HG02588 (cell line): ENCODE measurements at regions not wholly inside any gene's neighbourhood (a gene's known extent, or its start where the extent isn't known, plus 50 kb on each side); places are given as distances from the start of the nearest gene placed in this dataset.

Experiments
- ATAC-seq: cut with Tn5 transposase; IDR thresholded peaks from one replicate; pipeline ENCODE4 v1.9.1; 2021; ENCODE audit warnings: mild to moderate bottlenecking, moderate library complexity; ENCODE audit not compliant: unreplicated experiment

DNA sequence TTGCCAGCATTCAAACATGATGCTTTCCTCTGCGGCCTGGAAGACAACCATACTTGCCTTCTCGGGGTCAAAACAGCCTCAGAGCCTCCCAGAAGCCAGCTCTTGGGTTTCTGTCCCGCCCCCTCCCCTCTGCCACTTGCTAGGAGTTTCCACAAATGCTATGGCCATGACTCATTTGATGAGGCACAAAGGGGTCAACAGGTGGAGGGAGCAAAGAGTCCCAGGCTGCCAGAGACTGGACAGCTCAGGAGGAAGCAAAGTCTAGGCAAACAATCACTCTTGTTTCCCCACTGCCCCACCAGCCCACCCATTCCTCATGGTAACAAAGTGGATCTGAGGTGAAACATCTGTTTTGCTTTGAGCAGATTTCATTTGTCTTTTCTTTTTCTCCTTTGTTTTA, 551.1 kb downstream of the TNS1 start:
- ATAC-seq = no peak

DNA sequence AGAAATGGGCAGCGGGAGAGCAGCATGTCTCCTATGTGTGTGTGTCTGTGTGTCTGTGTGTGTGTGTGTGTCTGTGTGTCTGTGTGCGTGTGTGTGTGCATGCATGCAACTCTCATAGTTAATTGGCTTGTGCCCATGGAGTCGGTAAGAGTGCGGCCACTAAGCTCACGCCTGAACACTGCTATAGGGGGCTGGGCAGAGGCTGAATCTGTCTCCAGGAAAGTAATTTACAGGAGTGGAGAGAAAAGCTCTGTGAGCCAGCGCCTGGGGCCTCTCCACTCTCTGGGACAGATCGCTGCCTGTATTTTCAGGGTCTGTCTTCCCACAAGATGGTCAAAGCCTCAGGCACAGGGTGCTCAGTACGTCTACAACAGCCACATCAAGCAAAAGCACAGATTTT, 553.4 kb downstream of the TNS1 start:
- no peak for ATAC-seq

DNA sequence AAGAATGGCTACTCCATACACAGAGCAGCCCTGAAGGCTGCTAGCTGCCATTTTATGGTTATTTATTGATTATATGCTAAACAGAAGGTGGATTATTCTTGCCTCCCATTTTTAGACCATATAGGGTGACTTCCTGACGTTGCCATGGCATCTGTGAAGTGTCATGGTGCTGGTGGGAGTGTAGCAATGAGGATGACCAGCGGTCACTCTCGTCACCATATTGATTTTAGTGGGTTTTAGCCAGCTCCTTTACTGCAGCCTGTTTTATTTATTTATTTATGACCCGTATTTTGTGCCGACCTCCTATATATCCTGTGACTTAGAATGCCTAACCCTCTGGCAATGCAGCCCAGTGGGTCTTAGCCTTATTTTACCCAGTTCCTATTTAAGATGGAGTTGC, 553.9 kb downstream of the TNS1 start:
- ATAC-seq = no peak

DNA sequence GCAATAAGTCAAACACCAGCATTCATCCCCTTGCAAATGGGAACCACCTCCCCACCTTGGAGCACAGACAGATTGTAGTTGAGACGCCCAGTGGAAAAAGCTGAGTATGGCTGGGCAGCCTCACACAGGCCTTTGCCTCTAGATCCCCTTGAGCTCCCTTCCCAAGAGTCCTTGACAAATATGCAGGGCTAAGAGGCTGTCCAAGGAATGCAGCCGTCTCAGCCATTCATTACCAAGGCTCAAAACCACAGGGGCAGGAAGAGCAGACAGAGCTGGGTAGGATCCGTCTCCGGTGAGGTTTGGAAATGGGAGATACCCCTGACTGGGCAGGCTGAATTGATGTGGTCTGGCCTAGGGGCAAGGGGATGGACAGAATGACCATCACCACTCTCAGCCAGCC, 557.1 kb downstream of the TNS1 start:
- ATAC-seq = no peak

DNA sequence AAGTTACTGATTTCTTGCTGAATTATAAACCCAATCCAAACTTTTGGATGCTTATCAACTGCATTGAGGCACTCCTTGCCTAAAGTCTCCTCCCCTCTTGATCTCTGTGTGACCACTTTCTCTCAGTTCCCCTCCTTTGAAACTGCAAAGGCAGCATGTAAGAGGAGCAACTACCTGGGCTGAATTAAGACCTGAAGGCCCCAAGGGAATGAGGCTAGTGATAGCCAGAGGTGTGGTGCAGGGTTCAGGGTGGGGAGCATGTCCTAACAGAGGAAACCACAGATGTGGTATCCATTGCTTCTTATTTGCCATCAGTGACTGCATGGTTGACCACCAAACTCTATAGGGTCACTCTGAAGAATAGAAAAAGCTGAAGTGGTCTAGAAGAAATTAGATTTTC, 557.9 kb downstream of the TNS1 start:
- no peak for ATAC-seq

DNA sequence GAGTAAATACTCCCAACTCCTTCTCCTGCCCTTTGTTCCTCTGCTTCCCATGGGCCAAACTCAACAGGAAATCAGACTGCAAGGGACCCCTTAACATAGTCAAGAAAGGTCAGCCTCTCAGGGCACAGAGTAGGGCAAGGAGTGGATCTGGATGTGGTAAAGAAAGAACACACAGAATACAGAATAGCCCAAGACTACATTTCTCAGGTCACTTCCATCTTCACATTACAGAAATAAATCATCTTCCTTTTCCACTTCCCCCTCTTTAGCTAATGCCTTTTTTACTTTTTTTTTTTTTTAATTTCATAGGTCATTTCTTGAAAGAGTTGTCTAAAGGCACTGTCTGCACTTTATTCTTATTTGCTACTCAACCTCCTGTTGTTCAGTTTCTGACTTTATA, 558.3 kb downstream of the TNS1 start:
- ATAC-seq = no peak

DNA sequence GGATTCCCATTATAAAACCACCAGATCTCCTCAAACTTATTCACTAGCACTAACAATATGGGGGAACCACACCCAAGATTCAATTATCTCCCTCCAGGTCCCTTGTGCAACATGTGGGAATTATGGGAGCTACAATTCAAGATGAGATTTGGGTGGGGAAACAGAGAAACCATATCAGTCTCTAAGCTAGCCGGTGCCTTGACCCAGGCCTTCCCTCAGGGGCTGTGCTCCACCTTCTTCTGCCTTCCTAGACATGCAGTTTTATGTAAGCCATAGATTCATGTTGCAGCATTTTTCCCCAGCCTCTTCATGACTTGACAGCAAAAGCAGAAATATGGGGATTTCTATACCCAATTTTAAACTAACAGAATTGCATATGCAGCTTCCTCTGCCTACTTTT, 559.2 kb downstream of the TNS1 start:
- ATAC-seq = no peak

DNA sequence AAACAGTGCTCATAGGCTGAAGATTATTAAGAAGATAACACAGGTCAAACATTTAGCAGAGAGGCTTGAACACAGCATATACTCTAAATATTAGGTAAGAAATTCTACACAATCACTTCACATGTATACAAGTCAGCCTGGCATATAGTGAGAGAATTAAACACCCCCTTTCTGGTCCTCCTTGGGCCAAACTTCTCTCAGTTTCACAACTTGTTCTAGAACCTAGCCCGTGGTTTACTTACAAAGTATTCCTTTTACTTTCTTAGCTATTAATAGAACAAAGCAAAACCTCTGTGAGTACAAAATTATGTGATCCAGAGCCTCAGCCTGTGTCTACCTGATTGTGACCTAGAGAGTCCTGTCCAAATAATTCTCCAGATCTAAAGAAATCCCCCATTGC, 562.8 kb downstream of the TNS1 start:
- ATAC-seq = peak; percentile 80

DNA sequence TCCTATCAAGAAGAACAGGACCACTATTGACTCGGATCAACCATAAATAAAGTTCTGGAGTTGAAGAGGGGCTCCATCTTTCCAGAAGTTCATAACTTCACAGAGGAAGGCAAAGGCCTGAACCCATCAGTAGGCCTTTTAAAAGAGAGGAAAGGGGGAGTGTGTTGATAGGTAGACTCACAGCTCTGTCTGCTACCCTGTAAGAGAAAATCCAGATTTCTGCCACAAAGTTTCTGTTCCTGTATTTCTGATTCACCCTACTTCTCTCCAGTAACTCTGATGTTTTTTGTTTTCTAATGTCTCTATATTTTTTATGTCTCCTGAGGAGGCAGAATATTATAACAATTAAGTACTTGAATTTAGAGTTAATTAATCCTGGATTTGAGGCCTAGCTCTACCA, 564.0 kb downstream of the TNS1 start:
- no peak for ATAC-seq

DNA sequence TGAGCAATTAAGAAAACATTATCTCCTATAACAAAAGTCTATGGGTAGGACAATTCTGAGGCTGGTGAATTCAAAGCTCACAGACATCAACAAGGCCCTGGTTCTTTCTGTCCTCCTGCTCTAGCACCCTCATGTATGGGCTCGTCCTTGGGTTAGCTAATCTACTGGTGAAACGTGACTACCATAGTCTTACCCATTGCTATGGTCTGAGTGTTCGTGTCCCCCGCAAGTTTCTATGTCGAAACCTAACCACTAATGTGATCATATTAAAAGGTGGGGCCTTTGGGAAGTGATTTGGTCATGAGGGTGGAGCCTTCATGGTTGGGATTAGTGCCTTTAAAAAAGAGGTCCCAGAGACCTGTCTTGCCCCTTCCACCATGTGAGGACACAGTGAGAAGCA, 564.7 kb downstream of the TNS1 start:
- no peak for ATAC-seq

DNA sequence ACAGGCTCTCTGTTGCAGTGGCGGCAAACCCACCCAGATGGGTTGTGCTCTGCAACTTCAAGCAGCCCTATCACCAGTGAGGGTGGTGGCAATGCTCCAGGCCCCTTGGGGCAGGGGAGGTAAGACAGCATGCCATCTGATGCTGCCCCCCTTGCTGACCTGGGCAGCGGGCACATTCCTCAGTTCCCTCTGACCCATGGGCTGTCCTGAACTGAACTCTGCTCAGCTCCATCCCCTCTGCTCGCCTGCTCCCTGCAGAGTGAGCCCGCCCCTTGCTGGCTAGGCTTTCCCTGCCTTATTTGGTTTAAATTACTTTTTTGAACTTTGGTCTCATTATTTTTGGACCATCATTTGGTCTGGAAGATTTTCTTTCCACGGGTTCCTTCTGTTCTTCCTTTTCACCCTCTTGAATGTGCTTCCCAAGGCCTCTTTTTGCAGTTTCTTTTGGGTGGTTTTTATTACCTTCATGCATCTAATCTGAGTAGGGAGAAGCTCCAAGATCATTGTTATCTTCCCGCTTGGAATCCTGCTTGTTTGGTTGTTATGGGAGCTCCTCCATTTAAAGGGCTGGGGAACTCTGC, 565.4 kb downstream of the TNS1 start:
- no peak for ATAC-seq

DNA sequence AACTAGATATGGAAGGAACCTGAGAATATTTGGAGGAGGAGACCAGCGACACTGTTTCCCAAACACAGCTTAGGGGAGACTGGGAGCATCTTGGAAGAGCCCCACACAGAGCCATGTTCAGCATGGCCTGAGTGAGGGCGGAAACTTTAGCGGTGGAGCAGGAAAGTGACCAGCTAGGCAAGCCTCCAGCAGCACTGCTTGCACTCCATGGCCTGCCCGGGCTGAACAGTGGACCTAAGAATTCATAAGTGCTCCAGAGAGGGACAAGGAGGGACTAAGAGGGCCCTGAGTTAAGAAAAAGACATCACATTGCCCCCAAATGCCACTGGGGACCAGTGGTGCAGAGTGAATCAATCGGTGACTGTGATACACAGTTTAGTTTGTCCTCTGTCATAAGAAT, 566.4 kb downstream of the TNS1 start:
- ATAC-seq = no peak

DNA sequence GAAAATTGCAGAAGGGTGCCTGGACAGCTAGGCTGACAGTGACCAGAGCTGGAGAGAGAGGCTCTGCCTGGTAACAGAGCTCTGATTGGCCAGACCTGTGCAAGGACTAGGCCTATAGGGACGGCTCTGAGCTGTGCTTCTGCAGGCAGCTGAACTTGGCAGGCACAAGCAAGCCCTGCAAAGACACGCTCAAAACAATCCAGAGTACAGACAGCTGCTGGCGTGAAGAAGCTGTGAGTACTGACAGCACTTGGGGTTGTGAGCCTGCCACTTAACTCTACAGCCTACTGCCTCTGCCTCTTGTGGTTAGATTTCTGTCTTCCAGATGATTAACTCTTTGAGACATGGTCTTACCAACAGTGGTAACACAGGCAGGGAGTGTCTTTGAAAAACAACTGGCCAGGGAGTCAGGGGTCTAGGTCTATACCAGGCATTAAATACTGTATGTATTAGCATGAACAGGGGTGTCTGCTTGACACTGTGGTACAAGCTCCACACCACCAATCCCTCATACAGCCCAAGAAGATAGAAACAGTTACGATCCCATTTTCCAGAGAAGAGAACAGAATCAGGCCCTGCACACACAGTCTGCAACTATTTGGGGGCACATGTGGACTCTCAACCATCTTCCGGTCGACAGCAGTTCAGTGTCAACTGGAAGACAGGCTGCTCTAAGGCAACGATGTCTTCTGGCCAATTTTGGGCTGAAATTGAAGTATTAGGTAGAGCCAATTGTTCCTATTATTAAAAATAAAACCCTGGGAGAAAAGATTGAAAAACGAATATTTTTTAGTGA, 568.4 kb downstream of the TNS1 start:
- ATAC-seq = peak; percentile 100

DNA sequence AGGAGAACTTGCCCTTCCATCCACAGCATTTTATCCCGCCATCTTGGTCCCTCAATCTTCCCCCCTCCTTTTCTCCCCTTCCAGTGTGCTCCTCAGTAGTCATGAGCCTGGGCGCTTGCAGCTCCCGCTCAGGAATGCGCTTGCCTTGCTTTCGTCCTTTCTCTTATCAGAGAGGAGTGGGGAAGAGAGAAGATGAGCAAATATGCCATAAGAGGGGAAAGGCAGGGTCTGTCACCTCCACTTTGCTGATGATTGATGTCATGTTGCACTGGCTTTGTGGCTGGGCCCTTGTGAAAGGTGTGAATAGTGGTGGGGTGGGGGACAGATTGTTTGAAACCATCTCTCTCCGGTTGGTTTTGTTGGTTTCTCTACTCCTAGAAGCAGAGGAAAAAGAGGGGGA, 569.3 kb downstream of the TNS1 start:
- ATAC-seq = no peak

DNA sequence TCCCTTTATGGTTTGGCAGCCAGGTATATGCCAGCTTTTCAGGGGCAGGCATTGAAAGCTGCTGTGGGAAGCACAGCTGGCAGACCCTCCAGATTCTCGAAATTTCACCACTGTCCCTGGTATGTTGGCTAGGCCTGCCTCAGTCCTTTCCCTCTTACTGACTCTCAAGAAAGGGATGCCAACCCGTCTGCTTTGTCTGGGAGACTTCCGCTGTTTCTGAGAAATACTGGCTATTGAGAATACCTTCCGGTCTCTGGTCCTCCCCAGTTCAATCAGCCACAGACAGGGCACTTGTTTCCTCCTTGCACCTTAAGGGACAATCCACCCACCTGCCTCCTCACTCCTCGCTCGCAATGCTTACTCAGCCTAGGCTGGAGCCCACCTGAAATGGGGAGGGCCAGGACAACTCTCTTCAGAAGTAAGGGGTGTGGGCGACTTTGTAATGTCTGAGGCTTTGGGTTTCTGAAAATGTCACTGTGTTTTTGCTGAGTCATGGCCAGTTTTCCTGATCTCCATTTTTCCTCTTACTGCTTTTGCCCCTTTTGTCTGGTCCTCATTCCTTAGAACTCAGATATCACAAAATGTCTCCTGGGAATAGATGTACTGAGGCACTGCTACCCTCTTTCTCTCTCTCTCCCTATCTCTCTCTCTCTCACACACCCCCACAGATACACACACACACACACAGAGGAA, 571.1 kb downstream of the TNS1 start:
- ATAC-seq = no peak

DNA sequence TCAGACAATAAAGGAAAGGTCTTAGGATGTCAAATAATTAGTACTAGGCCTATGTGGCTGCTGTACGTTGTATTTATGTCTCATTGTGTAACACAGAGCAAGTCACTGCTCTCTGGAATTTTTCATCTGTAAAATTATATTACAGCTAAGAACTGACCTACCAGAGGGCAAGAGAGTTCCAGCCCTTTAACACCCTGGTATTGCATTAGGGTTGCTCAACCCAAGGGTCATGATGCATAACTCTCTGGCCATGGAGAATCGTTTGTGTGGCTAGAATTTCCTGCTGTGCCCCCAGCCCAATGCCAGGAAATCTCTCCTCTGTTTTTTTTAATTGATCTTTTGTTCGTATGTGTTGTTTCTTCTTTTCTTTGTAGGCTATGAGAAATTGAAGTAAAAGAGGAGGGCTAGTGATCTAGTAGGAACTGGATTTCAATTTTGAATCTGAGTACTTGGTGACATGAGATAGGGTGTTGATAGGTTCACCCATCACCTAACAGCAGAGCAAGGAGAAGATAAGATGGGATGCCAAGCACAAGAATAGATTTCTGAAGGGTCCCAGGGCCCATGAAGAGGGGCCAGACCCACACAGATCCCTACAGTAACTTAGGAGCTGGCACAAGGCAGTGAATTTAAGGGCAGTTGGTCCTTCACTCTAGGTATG, 571.2 kb upstream of the TNP1 start:
- no peak for ATAC-seq

DNA sequence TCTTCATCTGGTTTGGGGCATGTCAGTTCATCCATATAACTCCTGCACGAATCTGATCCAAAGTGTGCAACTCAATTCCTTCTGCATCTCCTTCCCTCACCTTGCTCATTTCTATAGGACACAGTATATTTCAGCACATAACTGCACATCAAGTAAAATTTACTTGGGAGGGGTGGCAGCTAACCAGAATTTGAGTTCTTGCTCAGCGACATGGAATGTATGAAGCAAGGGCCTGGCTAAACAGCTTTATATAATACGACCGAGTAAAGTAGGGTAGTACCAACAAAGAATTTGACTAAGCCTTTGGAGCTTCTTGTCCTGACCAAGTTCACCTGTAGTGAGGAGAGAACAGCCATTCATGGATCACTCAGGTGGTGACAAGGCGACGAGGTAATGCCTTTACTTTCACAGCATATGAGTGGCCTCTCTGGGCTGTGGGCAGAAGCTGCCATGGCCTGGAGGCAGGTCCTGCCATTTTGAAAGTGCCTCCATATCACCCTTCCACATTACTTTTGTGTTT, 570.2 kb upstream of the TNP1 start:
- ATAC-seq = no peak

DNA sequence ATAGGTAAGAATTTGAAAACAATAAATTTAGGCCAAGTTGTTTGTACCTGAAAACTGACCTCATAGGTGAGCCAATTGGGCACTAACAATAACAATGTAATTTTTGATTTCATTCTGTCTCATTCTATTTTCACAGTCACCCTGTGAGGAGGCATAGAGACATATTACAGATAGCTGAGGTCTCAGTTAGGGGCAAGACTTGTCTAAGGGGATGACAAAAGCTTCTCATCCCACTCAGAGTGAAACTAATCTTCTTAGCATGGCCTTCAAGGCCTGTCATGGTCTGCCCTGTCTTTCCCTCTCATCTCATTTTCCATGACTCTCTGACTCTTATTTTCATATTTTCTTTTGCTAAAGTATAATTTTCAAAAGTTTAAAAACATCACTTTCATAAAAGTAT, 562.0 kb upstream of the TNP1 start:
- ATAC-seq = no peak

DNA sequence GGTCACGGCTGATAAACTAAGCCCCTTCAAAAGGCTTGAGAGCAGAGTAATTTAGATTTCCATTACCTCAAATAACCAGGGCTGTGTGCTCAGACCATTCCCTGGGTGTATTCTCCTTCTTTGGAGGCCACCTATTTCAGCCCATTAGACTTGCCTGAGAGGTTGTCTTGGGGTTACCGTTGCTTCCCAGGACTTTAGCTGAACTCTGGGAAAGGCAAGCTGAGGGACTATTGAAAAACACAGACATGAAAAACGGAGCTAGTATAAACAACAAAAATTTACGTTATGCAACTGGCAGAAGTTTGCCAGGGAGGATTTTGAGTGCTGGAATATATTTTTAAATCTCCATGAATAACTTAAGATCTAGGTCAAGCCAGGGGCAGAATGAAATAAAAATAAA, 561.0 kb upstream of the TNP1 start:
- no peak for ATAC-seq

DNA sequence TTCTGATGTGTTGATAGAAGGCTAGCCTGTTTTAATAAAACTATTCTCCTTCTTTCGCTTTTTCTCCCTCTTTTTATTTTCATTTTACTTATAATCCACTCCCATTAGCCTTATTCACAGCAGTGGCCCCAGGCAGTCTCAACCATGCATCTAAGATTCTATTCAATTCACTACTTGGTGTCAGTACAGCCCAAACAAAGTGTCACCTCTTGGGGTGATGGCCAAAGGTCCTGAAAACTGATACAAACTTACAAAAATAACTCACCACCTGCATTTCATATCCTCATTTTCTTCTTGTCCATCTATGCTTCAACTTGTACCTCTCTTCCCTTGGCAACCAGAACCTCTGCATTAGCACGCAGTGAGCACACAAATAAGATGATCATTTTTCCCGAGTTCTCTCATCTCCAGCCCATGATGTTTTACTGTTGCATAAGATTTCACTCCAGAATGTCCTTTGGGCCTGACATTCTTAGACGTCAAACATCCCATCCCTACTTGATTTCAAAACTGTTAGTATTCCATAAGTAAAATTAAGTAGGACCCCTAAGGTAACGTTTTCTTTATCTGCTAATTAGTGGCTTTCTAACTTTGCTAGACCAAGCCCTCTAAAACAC, 559.3 kb upstream of the TNP1 start:
- no peak for ATAC-seq

DNA sequence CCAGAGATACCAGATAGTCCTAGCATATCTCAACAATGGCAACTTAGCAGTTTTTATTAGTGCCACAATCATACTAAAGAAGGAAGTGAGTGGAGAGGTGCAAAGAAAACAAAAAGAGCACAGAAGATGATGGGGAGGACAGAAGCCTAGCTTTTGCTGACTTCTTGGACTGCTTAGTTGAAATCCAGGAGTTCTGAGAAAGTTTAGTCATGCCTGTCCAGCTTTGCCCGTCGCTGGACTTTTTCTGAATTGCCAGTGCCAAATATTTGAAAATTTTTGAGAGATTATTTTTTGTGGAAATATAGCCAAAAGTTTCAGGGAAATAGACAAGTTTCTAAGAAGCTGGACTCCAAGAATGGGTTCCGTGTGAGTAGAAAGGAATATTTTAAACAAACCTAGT, 558.7 kb upstream of the TNP1 start:
- no peak for ATAC-seq
